H9 (cell line): ENCODE measurements at regions not wholly inside any gene's neighbourhood (a gene's known extent, or its start where the extent isn't known, plus 50 kb on each side); places are given as distances from the start of the nearest gene placed in this dataset.
A peak's percentile ranks its signal among the peaks of the same experiment; 100 is the strongest.

Source experiments
- DNase-seq: peaks from one replicate; pipeline ENCODE4 v3.0.0-alpha.2; 2017
- H2AFZ ChIP-seq: one replicate; pipeline ENCODE4 v1.6.1; 2013; ENCODE audit warnings: mild to moderate bottlenecking, low read length, control low read depth, moderate library complexity
- H2AK5ac ChIP-seq: 2 replicates; pipeline ENCODE4 v1.6.1; 2013; ENCODE audit warnings: low read length, control low read depth, mixed read lengths; ENCODE audit not compliant: insufficient read length
- H2BK120ac ChIP-seq: one replicate; pipeline ENCODE4 v1.6.1; 2013; ENCODE audit warnings: low read depth, mild to moderate bottlenecking, low read length, control low read depth, inconsistent platforms; ENCODE audit not compliant: poor library complexity, severe bottlenecking
- H2BK12ac ChIP-seq: 2 replicates; pipeline ENCODE4 v1.6.1; 2013; ENCODE audit warnings: low read length, control low read depth, mixed read lengths, low read depth; ENCODE audit not compliant: insufficient read length
- H2BK15ac ChIP-seq: 2 replicates; pipeline ENCODE4 v1.6.1; 2013; ENCODE audit warnings: low read depth, low read length, control low read depth
- H2BK20ac ChIP-seq: one replicate; pipeline ENCODE4 v1.6.1; 2013; ENCODE audit warnings: low read depth, mild to moderate bottlenecking, low read length, control low read depth, inconsistent platforms; ENCODE audit not compliant: poor library complexity, severe bottlenecking
- H2BK5ac ChIP-seq: 2 replicates; pipeline ENCODE4 v1.6.1; 2013; ENCODE audit warnings: low read length, control low read depth, mixed read lengths; ENCODE audit not compliant: insufficient read length
- H3K14ac ChIP-seq: 2 replicates; pipeline ENCODE4 v1.6.1; 2013; ENCODE audit warnings: low read length, control low read depth; ENCODE audit not compliant: insufficient read depth
- H3K18ac ChIP-seq: 2 replicates; pipeline ENCODE4 v1.6.1; 2013; ENCODE audit warnings: low read depth, mild to moderate bottlenecking, mixed read lengths, low read length, control low read depth; ENCODE audit not compliant: insufficient read length
- H3K23ac ChIP-seq: 2 replicates; pipeline ENCODE4 v1.6.1; 2013; ENCODE audit warnings: low read length, control low read depth, mixed read lengths, low read depth; ENCODE audit not compliant: insufficient read length
- H3K23me2 ChIP-seq: 2 replicates; pipeline ENCODE4 v1.6.1; 2013; ENCODE audit warnings: low read depth, mild to moderate bottlenecking, mixed read lengths, low read length, control low read depth; ENCODE audit not compliant: insufficient read length, poor library complexity, severe bottlenecking
- H3K27ac ChIP-seq: 2 replicates; pipeline ENCODE4 v1.5.1; 2013; ENCODE audit warnings: low read length, control low read depth, mixed read lengths, low read depth; ENCODE audit not compliant: insufficient read length
- H3K27me3 ChIP-seq: 2 replicates; pipeline ENCODE4 v1.6.1; 2013; ENCODE audit warnings: low read length, control low read depth, inconsistent platforms; ENCODE audit not compliant: insufficient read depth
- H3K4ac ChIP-seq: 2 replicates; pipeline ENCODE4 v1.6.1; 2013; ENCODE audit warnings: low read depth, mild to moderate bottlenecking, control low read depth, inconsistent platforms, low read length, moderate library complexity
- H3K4me1 ChIP-seq: 2 replicates; pipeline ENCODE4 v1.6.1; 2013; ENCODE audit warnings: low read length, control low read depth, inconsistent platforms; ENCODE audit not compliant: insufficient read depth
- H3K4me2 ChIP-seq: 2 replicates; pipeline ENCODE4 v1.6.1; 2013; ENCODE audit warnings: low read length, control low read depth, mixed read lengths; ENCODE audit not compliant: insufficient read length, insufficient read depth
- H3K56ac ChIP-seq: 2 replicates; pipeline ENCODE4 v1.6.1; 2013; ENCODE audit warnings: low read depth, mild to moderate bottlenecking, mixed read lengths, low read length, control low read depth; ENCODE audit not compliant: insufficient read length
- H3K79me1 ChIP-seq: 2 replicates; pipeline ENCODE4 v1.6.1; 2013; ENCODE audit warnings: low read depth, mild to moderate bottlenecking, moderate library complexity, low read length, control low read depth, inconsistent platforms; ENCODE audit not compliant: insufficient read depth, poor library complexity, severe bottlenecking
- H3K79me2 ChIP-seq: 2 replicates; pipeline ENCODE4 v1.6.1; 2013; ENCODE audit warnings: low read length, control low read depth, inconsistent platforms; ENCODE audit not compliant: insufficient read depth
- H3K9ac ChIP-seq: 2 replicates; pipeline ENCODE4 v1.6.1; 2013; ENCODE audit warnings: low read length, control low read depth, mixed read lengths; ENCODE audit not compliant: insufficient read length; ENCODE audit errors: extremely low read depth
- H3K9me3 ChIP-seq: one replicate; pipeline ENCODE4 v1.6.1; 2013; ENCODE audit warnings: low read depth, low read length, inconsistent platforms; ENCODE audit not compliant: control insufficient read depth
- H3T11ph ChIP-seq: one replicate; pipeline ENCODE4 v1.6.1; 2013; ENCODE audit warnings: mild to moderate bottlenecking, low read length, control low read depth, inconsistent platforms
- H4K20me1 ChIP-seq: one replicate; pipeline ENCODE4 v1.6.1; 2013; ENCODE audit not compliant: control insufficient read depth, insufficient read length, insufficient read depth
- H4K5ac ChIP-seq: 2 replicates; pipeline ENCODE4 v1.6.1; 2013; ENCODE audit warnings: low read depth, mild to moderate bottlenecking, mixed read lengths, low read length, control low read depth; ENCODE audit not compliant: insufficient read length
- H4K8ac ChIP-seq: replicated peaks from 2 replicates; pipeline ENCODE4 v1.6.1; 2013; ENCODE audit warnings: low read length, control low read depth, mixed read lengths, low read depth; ENCODE audit not compliant: insufficient read length
- H4K91ac ChIP-seq: 2 replicates; pipeline ENCODE4 v1.6.1; 2013; ENCODE audit warnings: low read depth, mild to moderate bottlenecking, moderate library complexity, mixed read lengths, low read length, control low read depth; ENCODE audit not compliant: insufficient read length
- H3K27ac Mint-ChIP-seq, 3 experiments: 2 replicates in 2 of 3; 3 replicates in 1 of 3; pipeline ENCODE4 v1.8.0; 2020 to 2021; ENCODE audit warnings: mixed read lengths in 3 of 3, mild to moderate bottlenecking in 1 of 3, moderate library complexity in 1 of 3
- H3K27me3 Mint-ChIP-seq: 2 replicates; pipeline ENCODE4 v1.8.0; 2021; ENCODE audit warnings: low read depth, mild to moderate bottlenecking, moderate library complexity, mixed read lengths
- H3K36me3 Mint-ChIP-seq, 3 experiments: 2 replicates in 2 of 3; 3 replicates in 1 of 3; pipeline ENCODE4 v1.8.0; 2020 to 2021; ENCODE audit warnings: low read depth in 3 of 3, mixed read lengths in 3 of 3; ENCODE audit not compliant: insufficient read depth in 1 of 3
- H3K4me1 Mint-ChIP-seq, 2 experiments: 2 replicates each; pipeline ENCODE4 v1.8.0; 2020; ENCODE audit warnings: mixed read lengths in 2 of 2
- H3K4me3 Mint-ChIP-seq, 2 experiments: 2 replicates in 1 of 2; 3 replicates in 1 of 2; pipeline ENCODE4 v1.8.0; 2020 to 2021; ENCODE audit warnings: mild to moderate bottlenecking in 2 of 2, mixed read lengths in 2 of 2, moderate library complexity in 1 of 2
- H3K9me3 Mint-ChIP-seq, 2 experiments: 2 replicates in 1 of 2; 3 replicates in 1 of 2; pipeline ENCODE4 v1.8.0; 2020; ENCODE audit warnings: mild to moderate bottlenecking in 2 of 2, mixed read lengths in 2 of 2, moderate library complexity in 1 of 2
- WGBS: extraction: QIAGEN DNeasy Blood & Tissue Kit; methylation state at CpG from one replicate; pipeline ENCODE4 v1.1.7; 2013; ENCODE audit warnings: missing lambda C conversion rate, low lambda C conversion rate, mixed read lengths; ENCODE audit not compliant: insufficient read length; ENCODE audit errors: extremely low coverage; 5-methylcytosine and 5-hydroxymethylcytosine counted together
- TF ChIP-seq, protein P1 (sequence below): fragments of 200-600 bp; sonication (generic); conservative IDR thresholded peaks from 3 replicates; pipeline ENCODE4 v1.8.0; 2021; ENCODE audit warnings: antibody characterized with exemption, mild to moderate bottlenecking

DNA sequence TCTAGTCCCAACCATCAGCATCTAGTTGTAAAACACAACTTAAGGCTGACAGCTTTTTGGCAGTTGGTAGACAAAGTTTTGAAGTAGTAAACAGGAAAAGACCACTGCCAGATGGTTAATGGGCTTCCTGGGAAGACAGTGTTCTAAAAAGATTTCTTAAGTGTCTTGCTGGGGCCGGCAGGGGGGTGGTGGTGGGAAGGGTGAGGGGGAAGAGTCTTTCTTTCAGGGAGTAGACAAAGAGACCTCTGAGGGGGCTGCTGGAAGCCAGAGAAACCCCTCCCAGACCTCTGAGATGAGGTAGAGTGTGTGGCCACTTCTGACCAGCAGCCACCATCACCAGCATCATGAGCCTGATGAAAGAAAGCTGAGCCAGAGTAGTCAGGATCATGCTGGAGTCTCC is 784.9 kb downstream of the TENT5A start:
- peak overlapping the region in 1 of 2 experiments; percentile 11; a peak in 1 of 5 replicates for H3K4me3 Mint-ChIP-seq
- Histone ChIP-seq H2BK12ac (no peak overlapping the region), H3K14ac (no peak overlapping the region), H3K9me3 (no peaks in the 10 kb centered on the region), H4K20me1 (no peaks in the 10 kb centered on the region), H3K27ac (no peak overlapping the region), H3K18ac (no peak overlapping the region), H2BK20ac (no peak overlapping the region), H3K79me1 (no peaks in the 10 kb centered on the region), H3K4ac (no peak overlapping the region), H3T11ph (no peak overlapping the region), H3K9ac (no peak overlapping the region), H2BK5ac (no peak overlapping the region), H3K23me2 (no peaks in the 10 kb centered on the region), H4K5ac (no peak overlapping the region), H2AK5ac (no peak overlapping the region), H2BK120ac (no peak overlapping the region), H4K8ac (no peak overlapping the region), H3K4me1 (peaks cover 2% of the 10 kb centered on the region; the same call in 1 of the 2 replicates), H2BK15ac (no peak overlapping the region), H3K23ac (no peak overlapping the region), H3K27me3 (no peaks in the 10 kb centered on the region), H4K91ac (no peak overlapping the region), H2AFZ (peak overlapping the region; percentile 68), H3K56ac (no peak overlapping the region), H3K79me2 (no peaks in the 10 kb centered on the region), H3K4me2 (no peak overlapping the region)
- TF ChIP-seq, protein P1, sequence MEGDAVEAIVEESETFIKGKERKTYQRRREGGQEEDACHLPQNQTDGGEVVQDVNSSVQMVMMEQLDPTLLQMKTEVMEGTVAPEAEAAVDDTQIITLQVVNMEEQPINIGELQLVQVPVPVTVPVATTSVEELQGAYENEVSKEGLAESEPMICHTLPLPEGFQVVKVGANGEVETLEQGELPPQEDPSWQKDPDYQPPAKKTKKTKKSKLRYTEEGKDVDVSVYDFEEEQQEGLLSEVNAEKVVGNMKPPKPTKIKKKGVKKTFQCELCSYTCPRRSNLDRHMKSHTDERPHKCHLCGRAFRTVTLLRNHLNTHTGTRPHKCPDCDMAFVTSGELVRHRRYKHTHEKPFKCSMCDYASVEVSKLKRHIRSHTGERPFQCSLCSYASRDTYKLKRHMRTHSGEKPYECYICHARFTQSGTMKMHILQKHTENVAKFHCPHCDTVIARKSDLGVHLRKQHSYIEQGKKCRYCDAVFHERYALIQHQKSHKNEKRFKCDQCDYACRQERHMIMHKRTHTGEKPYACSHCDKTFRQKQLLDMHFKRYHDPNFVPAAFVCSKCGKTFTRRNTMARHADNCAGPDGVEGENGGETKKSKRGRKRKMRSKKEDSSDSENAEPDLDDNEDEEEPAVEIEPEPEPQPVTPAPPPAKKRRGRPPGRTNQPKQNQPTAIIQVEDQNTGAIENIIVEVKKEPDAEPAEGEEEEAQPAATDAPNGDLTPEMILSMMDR: no peak
- H3K36me3 Mint-ChIP-seq: peaks cover 0 to 7% (median 5%) of the 10 kb centered on the region in 3 experiments; a peak in 4 of 7 replicates
- H3K27ac Mint-ChIP-seq: peak overlapping the region; percentile 60 to 98 (median 84); a peak in 6 of 7 replicates
- peaks cover 11 to 18% of the 10 kb centered on the region in 2 experiments for H3K4me1 Mint-ChIP-seq
- peaks cover 3 to 5% of the 10 kb centered on the region in 2 experiments; a peak in 4 of 5 replicates for H3K9me3 Mint-ChIP-seq
- no peaks in the 10 kb centered on the region for H3K27me3 Mint-ChIP-seq
- WGBS: no CpG with 5 or more reads among the region's 1 CpG
- DNase-seq: no peak
